Osteocyte (in vitro differentiated cells): ENCODE measurements at regions not wholly inside any gene's neighbourhood (a gene's known extent, or its start where the extent isn't known, plus 50 kb on each side); places are given as distances from the start of the nearest gene placed in this dataset.

Experiments used
- DNase-seq: peaks from one replicate; pipeline ENCODE4 v3.0.0; 2021; ENCODE audit warnings: mixed read lengths; ENCODE audit not compliant: unreplicated experiment; ENCODE audit errors: extremely low spot score
- H3K27ac Mint-ChIP-seq: one replicate; pipeline ENCODE4 v1.8.0; 2021; ENCODE audit warnings: mild to moderate bottlenecking, mixed read lengths; ENCODE audit not compliant: unreplicated experiment
- H3K27me3 Mint-ChIP-seq: one replicate; pipeline ENCODE4 v1.8.0; 2021; ENCODE audit warnings: mixed read lengths; ENCODE audit not compliant: unreplicated experiment
- H3K36me3 Mint-ChIP-seq: one replicate; pipeline ENCODE4 v1.8.0; 2021; ENCODE audit warnings: mixed read lengths; ENCODE audit not compliant: unreplicated experiment
- H3K4me1 Mint-ChIP-seq: one replicate; pipeline ENCODE4 v1.8.0; 2021; ENCODE audit warnings: mixed read lengths; ENCODE audit not compliant: unreplicated experiment
- H3K4me3 Mint-ChIP-seq: one replicate; pipeline ENCODE4 v1.8.0; 2021; ENCODE audit warnings: mild to moderate bottlenecking, moderate library complexity, mixed read lengths; ENCODE audit not compliant: unreplicated experiment
- H3K9me3 Mint-ChIP-seq: one replicate; pipeline ENCODE4 v1.8.0; 2021; ENCODE audit warnings: mixed read lengths; ENCODE audit not compliant: unreplicated experiment
- TF ChIP-seq, protein P1 (sequence below): fragments of 200-600 bp; sonication (generic); IDR thresholded peaks from 2 replicates; pipeline ENCODE4 v1.5.0; 2021; ENCODE audit warnings: antibody characterized with exemption, mild to moderate bottlenecking, moderate library complexity

- DNase-seq: no peak
- Mint-ChIP-seq H3K27ac (no peak overlapping the region), H3K4me1 (peaks cover 8% of the 10 kb centered on the region), H3K4me3 (no peak overlapping the region), H3K27me3 (no peaks in the 10 kb centered on the region), H3K36me3 (peaks cover 1% of the 10 kb centered on the region), H3K9me3 (no peaks in the 10 kb centered on the region)
- TF ChIP-seq, protein P1, sequence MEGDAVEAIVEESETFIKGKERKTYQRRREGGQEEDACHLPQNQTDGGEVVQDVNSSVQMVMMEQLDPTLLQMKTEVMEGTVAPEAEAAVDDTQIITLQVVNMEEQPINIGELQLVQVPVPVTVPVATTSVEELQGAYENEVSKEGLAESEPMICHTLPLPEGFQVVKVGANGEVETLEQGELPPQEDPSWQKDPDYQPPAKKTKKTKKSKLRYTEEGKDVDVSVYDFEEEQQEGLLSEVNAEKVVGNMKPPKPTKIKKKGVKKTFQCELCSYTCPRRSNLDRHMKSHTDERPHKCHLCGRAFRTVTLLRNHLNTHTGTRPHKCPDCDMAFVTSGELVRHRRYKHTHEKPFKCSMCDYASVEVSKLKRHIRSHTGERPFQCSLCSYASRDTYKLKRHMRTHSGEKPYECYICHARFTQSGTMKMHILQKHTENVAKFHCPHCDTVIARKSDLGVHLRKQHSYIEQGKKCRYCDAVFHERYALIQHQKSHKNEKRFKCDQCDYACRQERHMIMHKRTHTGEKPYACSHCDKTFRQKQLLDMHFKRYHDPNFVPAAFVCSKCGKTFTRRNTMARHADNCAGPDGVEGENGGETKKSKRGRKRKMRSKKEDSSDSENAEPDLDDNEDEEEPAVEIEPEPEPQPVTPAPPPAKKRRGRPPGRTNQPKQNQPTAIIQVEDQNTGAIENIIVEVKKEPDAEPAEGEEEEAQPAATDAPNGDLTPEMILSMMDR: peak; percentile 24
These were observed 226.3 kb upstream of the ZNF608 start for GRCh38 chr5:124972703-124973102.

DNA sequence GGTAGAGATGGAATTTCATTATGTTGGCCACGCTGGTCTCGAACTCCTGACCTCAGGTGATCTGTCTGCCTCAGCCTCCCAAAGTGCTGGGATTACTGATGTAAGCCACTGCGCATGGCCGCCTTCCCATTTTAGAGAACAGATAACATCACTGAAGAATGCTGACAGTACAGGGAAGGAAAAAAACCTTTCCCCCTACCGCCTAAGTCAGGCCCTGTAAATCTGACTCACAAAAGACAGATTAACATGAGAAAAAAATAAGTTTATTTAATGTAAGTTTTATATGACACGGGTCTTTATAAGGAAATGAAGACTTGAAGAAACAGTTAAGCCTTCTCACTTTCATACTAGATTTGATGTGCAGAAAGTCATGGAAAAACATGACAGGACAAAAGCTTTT, 227.2 kb upstream of the ZNF608 start:
- H3K27me3 Mint-ChIP-seq: no peaks in the 10 kb centered on the region
- H3K9me3 Mint-ChIP-seq: no peaks in the 10 kb centered on the region
- H3K27ac Mint-ChIP-seq: no peak overlapping the region
- TF ChIP-seq, protein P1: no peak
- no peak for DNase-seq
- H3K4me3 Mint-ChIP-seq: no peak overlapping the region
- H3K4me1 Mint-ChIP-seq: peaks cover 9% of the 10 kb centered on the region
- peaks cover 1% of the 10 kb centered on the region for H3K36me3 Mint-ChIP-seq

DNA sequence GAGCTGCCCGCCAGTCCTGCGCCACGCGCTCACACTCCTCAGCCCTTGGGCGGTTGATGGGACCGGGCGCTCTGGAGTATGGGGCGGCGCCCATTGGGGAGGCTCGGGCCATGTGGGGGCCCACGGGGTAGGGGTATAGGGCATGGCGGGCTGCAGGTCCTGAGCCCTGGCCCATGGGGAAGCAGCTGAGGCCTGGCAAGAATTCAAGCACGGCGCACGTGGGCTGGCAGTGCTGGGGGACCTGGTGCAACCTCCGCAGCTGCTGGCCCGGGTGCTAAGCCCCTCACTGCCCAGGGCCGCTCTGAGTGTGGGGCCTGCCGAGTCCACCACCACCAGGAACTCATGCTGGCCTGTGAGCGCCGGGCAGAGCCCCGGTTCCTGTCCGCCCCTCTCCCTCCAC, 229.6 kb upstream of the ZNF608 start:
- no peak overlapping the region for H3K4me3 Mint-ChIP-seq
- TF ChIP-seq, protein P1: no peak

DNA sequence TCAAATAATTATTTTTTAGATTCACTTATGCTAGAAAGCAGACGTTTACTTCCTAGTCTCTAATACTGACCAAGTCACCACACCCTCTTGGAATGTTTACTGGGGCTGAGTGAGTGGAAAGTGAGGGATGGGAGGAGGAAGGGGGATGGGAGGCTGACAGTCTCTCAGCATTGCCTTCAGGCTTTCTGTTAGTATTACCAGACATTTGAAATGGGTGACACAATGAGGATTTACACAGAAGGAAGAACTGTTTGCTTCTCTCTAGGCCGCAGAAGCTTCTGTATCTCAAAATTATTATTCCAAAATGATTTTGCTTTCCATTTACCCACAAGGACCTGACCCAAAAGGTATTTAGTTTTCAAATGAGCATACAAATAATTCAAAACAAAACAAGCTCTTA, 232.8 kb upstream of the ZNF608 start:
- TF ChIP-seq, protein P1: no peak
- H3K4me1 Mint-ChIP-seq: peaks cover 26% of the 10 kb centered on the region
- no peaks in the 10 kb centered on the region for H3K27me3 Mint-ChIP-seq
- H3K4me3 Mint-ChIP-seq: no peak overlapping the region
- DNase-seq: no peak
- H3K27ac Mint-ChIP-seq: peak overlapping the region; percentile 84
- H3K36me3 Mint-ChIP-seq: peaks cover 1% of the 10 kb centered on the region
- peaks cover 8% of the 10 kb centered on the region for H3K9me3 Mint-ChIP-seq

More for the DNA sequence above, 229.6 kb upstream of the ZNF608 start:
- Mint-ChIP-seq H3K36me3 (peaks cover 1% of the 10 kb centered on the region), H3K27ac (no peak overlapping the region), H3K27me3 (no peaks in the 10 kb centered on the region), H3K4me1 (peaks cover 33% of the 10 kb centered on the region), H3K9me3 (no peaks in the 10 kb centered on the region)
- DNase-seq: no peak

- Mint-ChIP-seq H3K4me3 (no peak overlapping the region), H3K27me3 (no peaks in the 10 kb centered on the region), H3K36me3 (peaks cover 2% of the 10 kb centered on the region), H3K4me1 (peaks cover 26% of the 10 kb centered on the region), H3K27ac (peak overlapping the region; percentile 84), H3K9me3 (peaks cover 18% of the 10 kb centered on the region)
- DNase-seq: no peak
- TF ChIP-seq, protein P1: no peak
These were observed 233.9 kb upstream of the ZNF608 start for GRCh38 chr5:124980163-124980941.
